ENCODE measurements at regions not wholly inside any gene's neighbourhood (a gene's known extent, or its start where the extent isn't known, plus 50 kb on each side); places are given as distances from the start of the nearest gene placed in this dataset.

- no peak overlapping the region for H2AFZ ChIP-seq (ENCODE audit: low read depth, low read length)
- H3K4me2 ChIP-seq (ENCODE audit: low read length), result peak overlapping the region; percentile 23
- H3K9me2 ChIP-seq (ENCODE audit: insufficient read depth, low read length), result no peaks in the 10 kb centered on the region
- H3F3A ChIP-seq (ENCODE audit: insufficient read depth, low read length, poor library complexity, severe bottlenecking), result no peaks in the 10 kb centered on the region
- H3K9me3 ChIP-seq (ENCODE audit: low read length), result no peaks in the 10 kb centered on the region
- H3K79me2 ChIP-seq (replicated peaks; ENCODE audit: insufficient read depth, low read length), result no peaks in the 10 kb centered on the region
- TF ChIP-seq MXI1 (conservative IDR thresholded peaks at IDR 0.05; ENCODE audit: poor library complexity, severe bottlenecking) (no peak), SMC3 (conservative IDR thresholded peaks at IDR 0.05; ENCODE audit: poor library complexity) (no peak), RAD21 (conservative IDR thresholded peaks at IDR 0.05) (no peak), TAF1 (IDR thresholded peaks at IDR 0.05; ENCODE audit: low read depth) (no peak), CTCF (IDR thresholded peaks at IDR 0.05; ENCODE audit: poor library complexity, severe bottlenecking) (no peak), REST (IDR thresholded peaks at IDR 0.05; ENCODE audit: borderline replicate concordance) (no peak), POLR2AphosphoS5 (IDR thresholded peaks at IDR 0.05) (no peak), EP300 (conservative IDR thresholded peaks at IDR 0.05; ENCODE audit: poor library complexity, severe bottlenecking) (no peak), EZH2 (IDR thresholded peaks at IDR 0.05; ENCODE audit: borderline replicate concordance, insufficient read depth, low read length, poor library complexity, severe bottlenecking) (no peak)
- no peaks in the 10 kb centered on the region for H3K27me3 ChIP-seq (ENCODE audit: insufficient read depth, low read depth, low read length)
- H3K27ac ChIP-seq (ENCODE audit: low read length), result peak overlapping the region; percentile 10
- peak overlapping the region; percentile 28 for H3K4me3 ChIP-seq (ENCODE audit: low read length)
- H4K20me1 ChIP-seq (ENCODE audit: insufficient read depth), result no peaks in the 10 kb centered on the region
- no peaks in the 10 kb centered on the region for H3K36me3 ChIP-seq (ENCODE audit: insufficient read depth, low read length)
- H3K9ac ChIP-seq (ENCODE audit: low read length), result no peak overlapping the region
Measured at GRCh38 chr12:97082029-97082428, 175.0 kb downstream of the NEDD1 start.

GRCh38 chr12:97093187-97093683 is 186.2 kb downstream of the NEDD1 start:
- Histone ChIP-seq H3F3A (ENCODE audit: insufficient read depth, low read length, poor library complexity, severe bottlenecking) (peaks cover 3% of the 10 kb centered on the region), H3K27ac (ENCODE audit: low read length) (peak overlapping the region; percentile 17), H3K9ac (ENCODE audit: low read length) (no peak overlapping the region), H3K27me3 (ENCODE audit: insufficient read depth, low read depth, low read length) (no peaks in the 10 kb centered on the region), H3K9me3 (ENCODE audit: low read length) (no peaks in the 10 kb centered on the region), H3K4me3 (ENCODE audit: low read length) (peak overlapping the region; percentile 24), H3K9me2 (ENCODE audit: insufficient read depth, low read length) (no peaks in the 10 kb centered on the region), H3K36me3 (ENCODE audit: insufficient read depth, low read length) (no peaks in the 10 kb centered on the region), H2AFZ (ENCODE audit: low read depth, low read length) (no peak overlapping the region), H4K20me1 (ENCODE audit: insufficient read depth) (no peaks in the 10 kb centered on the region), H3K79me2 (replicated peaks; ENCODE audit: insufficient read depth, low read length) (no peaks in the 10 kb centered on the region), H3K4me2 (ENCODE audit: low read length) (peak overlapping the region; percentile 3)
- TF ChIP-seq REST (IDR thresholded peaks at IDR 0.05; ENCODE audit: borderline replicate concordance) (peak; percentile 63), MXI1 (conservative IDR thresholded peaks at IDR 0.05; ENCODE audit: poor library complexity, severe bottlenecking) (no peak), EZH2 (IDR thresholded peaks at IDR 0.05; ENCODE audit: borderline replicate concordance, insufficient read depth, low read length, poor library complexity, severe bottlenecking) (no peak), RAD21 (conservative IDR thresholded peaks at IDR 0.05) (peak; percentile 36), SMC3 (conservative IDR thresholded peaks at IDR 0.05; ENCODE audit: poor library complexity) (peak; percentile 40), CTCF (IDR thresholded peaks at IDR 0.05; ENCODE audit: poor library complexity, severe bottlenecking) (no peak), TAF1 (IDR thresholded peaks at IDR 0.05; ENCODE audit: low read depth) (no peak), POLR2AphosphoS5 (IDR thresholded peaks at IDR 0.05) (peak; percentile 90), EP300 (conservative IDR thresholded peaks at IDR 0.05; ENCODE audit: poor library complexity, severe bottlenecking) (peak; percentile 93)

Data from neural cell (in vitro differentiated cells).